ENCODE measurements at regions not wholly inside any gene's neighbourhood (a gene's known extent, or its start where the extent isn't known, plus 50 kb on each side); places are given as distances from the start of the nearest gene placed in this dataset.
"Not testable (repeated sequence)": the region's sequence is repeated elsewhere in the genome, so short reads cannot be mapped to it uniquely, and the experiment has no call there.

GRCh38 chr1:157445616-157446140, 106.6 kb downstream of the FCRL5 start:
- not testable (repeated sequence) for TF ChIP-seq POLR2A, CTCF, POLR2AphosphoS5, EP300 (IDR thresholded peaks at IDR 0.05)
